H1 (cell line): ENCODE measurements at regions not wholly inside any gene's neighbourhood (a gene's known extent, or its start where the extent isn't known, plus 50 kb on each side); places are given as distances from the start of the nearest gene placed in this dataset.

Experiments
- TF ChIP-seq, protein P1 (sequence below): IDR thresholded peaks from 2 replicates; pipeline ENCODE4 v1.6.1; 2011; ENCODE audit warnings: low read length, improper control_type of control experiment

DNA sequence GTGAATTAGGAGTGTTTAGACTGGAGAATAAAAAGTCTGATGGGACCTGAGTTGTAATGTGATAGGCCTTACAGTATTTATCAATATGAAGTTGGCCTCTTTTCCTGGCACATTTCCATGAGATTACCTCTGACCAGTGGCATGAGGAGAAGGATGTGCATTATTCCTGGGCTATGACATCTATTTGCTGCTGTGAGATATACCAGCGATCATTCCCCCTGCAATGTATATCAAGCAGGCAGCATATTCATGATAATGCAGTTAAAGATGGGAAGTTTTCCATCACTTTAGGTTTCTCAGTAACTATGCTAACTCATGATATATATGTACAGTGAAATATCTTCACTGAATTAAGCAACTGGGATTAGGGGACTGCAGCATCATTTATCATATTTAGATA is 142.8 kb upstream of the MBL2 start (continued):
- TF ChIP-seq, protein P1, sequence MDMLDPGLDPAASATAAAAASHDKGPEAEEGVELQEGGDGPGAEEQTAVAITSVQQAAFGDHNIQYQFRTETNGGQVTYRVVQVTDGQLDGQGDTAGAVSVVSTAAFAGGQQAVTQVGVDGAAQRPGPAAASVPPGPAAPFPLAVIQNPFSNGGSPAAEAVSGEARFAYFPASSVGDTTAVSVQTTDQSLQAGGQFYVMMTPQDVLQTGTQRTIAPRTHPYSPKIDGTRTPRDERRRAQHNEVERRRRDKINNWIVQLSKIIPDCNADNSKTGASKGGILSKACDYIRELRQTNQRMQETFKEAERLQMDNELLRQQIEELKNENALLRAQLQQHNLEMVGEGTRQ = no peak
